Fibroblast of lung (primary cell): ENCODE measurements at regions not wholly inside any gene's neighbourhood (a gene's known extent, or its start where the extent isn't known, plus 50 kb on each side); places are given as distances from the start of the nearest gene placed in this dataset.
A peak's percentile ranks its signal among the peaks of the same experiment; 100 is the strongest.

Source experiments
- DNase-seq, 2 donors: peaks; one replicate each; pipeline versions ENCODE4 v3.0.0 to v3.0.0-alpha.2; 2010; ENCODE audit warnings: low read depth in 2 of 2
- H2AFZ ChIP-seq: 2 replicates; pipeline ENCODE4 v1.5.1; 2012; ENCODE audit warnings: low read length, control low read depth, inconsistent platforms
- H3K27ac ChIP-seq: 2 replicates; pipeline ENCODE4 v1.5.1; 2011; ENCODE audit warnings: low read length, control low read depth; ENCODE audit not compliant: insufficient read depth
- H3K27me3 ChIP-seq: 2 replicates; pipeline ENCODE4 v1.5.1; 2011; ENCODE audit warnings: mild to moderate bottlenecking, low read length; ENCODE audit not compliant: control insufficient read depth, insufficient read depth
- H3K36me3 ChIP-seq: 2 replicates; pipeline ENCODE4 v1.5.1; 2011; ENCODE audit warnings: low read length; ENCODE audit not compliant: control insufficient read depth, insufficient read depth
- H3K4me1 ChIP-seq: 2 replicates; pipeline ENCODE4 v1.5.1; 2011; ENCODE audit warnings: low read length; ENCODE audit not compliant: control insufficient read depth, insufficient read depth; ENCODE audit errors: extremely low read depth
- H3K4me2 ChIP-seq: 2 replicates; pipeline ENCODE4 v1.5.1; 2011; ENCODE audit warnings: low read length, control low read depth; ENCODE audit not compliant: insufficient read depth; ENCODE audit errors: extremely low read depth
- H3K4me3 ChIP-seq, 4 experiments: fragments of 200-600 bp in 1 of 4; sonication (generic) in 1 of 4; replicated peaks in 1 of 4; 2 replicates each; pipeline ENCODE4 v1.5.1; 2011 to 2016; ENCODE audit warnings: low read length in 4 of 4, low read depth in 3 of 4, mild to moderate bottlenecking in 3 of 4, control low read depth in 2 of 4, inconsistent platforms in 1 of 4, mixed read lengths in 1 of 4; ENCODE audit not compliant: insufficient read depth in 1 of 4; ENCODE audit errors: control extremely low read depth in 1 of 4
- H3K79me2 ChIP-seq: 2 replicates; pipeline ENCODE4 v1.5.1; 2012; ENCODE audit warnings: mild to moderate bottlenecking, low read length, inconsistent platforms; ENCODE audit not compliant: control insufficient read depth, insufficient read depth
- H3K9ac ChIP-seq: 2 replicates; pipeline ENCODE4 v1.5.1; 2011; ENCODE audit warnings: mild to moderate bottlenecking, low read length, control low read depth; ENCODE audit not compliant: insufficient read depth
- H3K9me3 ChIP-seq: 2 replicates; pipeline ENCODE4 v1.5.1; 2012; ENCODE audit warnings: low read depth, low read length; ENCODE audit not compliant: control insufficient read depth, insufficient read depth
- H4K20me1 ChIP-seq: 2 replicates; pipeline ENCODE4 v1.5.1; 2011; ENCODE audit warnings: low read length; ENCODE audit not compliant: control insufficient read depth, insufficient read depth; ENCODE audit errors: extremely low read depth
- CTCF ChIP-seq, 2 donors: IDR thresholded peaks in 1 of 2; conservative IDR thresholded peaks in 1 of 2; 1 replicate in 1 of 2; 2 replicates in 1 of 2; pipeline ENCODE4 v1.5.1; 2011 to 2012; ENCODE audit warnings: low read length in 2 of 2, control low read depth in 1 of 2, inconsistent platforms in 1 of 2, low read depth in 1 of 2, mild to moderate bottlenecking in 1 of 2
- EZH2 ChIP-seq: IDR thresholded peaks from 2 replicates; pipeline ENCODE4 v1.5.1; 2012; ENCODE audit warnings: low read length, control low read depth, mild to moderate bottlenecking; ENCODE audit errors: missing control alignments

GRCh38 chr6:15791448-15792181, 128.8 kb upstream of the DTNBP1 start:
- Histone ChIP-seq H3K9me3 (no peaks in the 10 kb centered on the region), H3K36me3 (no peaks in the 10 kb centered on the region), H3K27me3 (no peaks in the 10 kb centered on the region), H3K4me3 (no peak overlapping the region), H3K27ac (no peak overlapping the region), H3K9ac (no peak overlapping the region), H3K4me1 (no peaks in the 10 kb centered on the region), H3K4me2 (no peak overlapping the region), H4K20me1 (no peaks in the 10 kb centered on the region), H3K79me2 (no peaks in the 10 kb centered on the region), H2AFZ (no peak overlapping the region)
- no peak for TF ChIP-seq CTCF (conservative IDR thresholded peaks at IDR 0.05 in 1 of 2, IDR thresholded peaks at IDR 0.05 in 1 of 2; ENCODE audit: low read depth in 1 of 2, low read length in 2 of 2)
- no peak for TF ChIP-seq EZH2
- peak in 1 of 2 donors; percentile 6 for DNase-seq

GRCh38 chr6:15790116-15790515, 127.3 kb upstream of the DTNBP1 start:
- TF ChIP-seq CTCF (conservative IDR thresholded peaks at IDR 0.05 in 1 of 2, IDR thresholded peaks at IDR 0.05 in 1 of 2; ENCODE audit: low read depth in 1 of 2, low read length in 2 of 2) (no peak), EZH2 (no peak)
- H3K9ac ChIP-seq: no peak overlapping the region
- H3K79me2 ChIP-seq: no peaks in the 10 kb centered on the region
- no peaks in the 10 kb centered on the region for H3K4me1 ChIP-seq
- H4K20me1 ChIP-seq: no peaks in the 10 kb centered on the region
- no peak overlapping the region for H2AFZ ChIP-seq
- no peaks in the 10 kb centered on the region for H3K27me3 ChIP-seq
- H3K27ac ChIP-seq: no peak overlapping the region
- no peak for DNase-seq
- no peaks in the 10 kb centered on the region for H3K9me3 ChIP-seq
- no peaks in the 10 kb centered on the region for H3K36me3 ChIP-seq
- no peak overlapping the region for H3K4me3 ChIP-seq
- no peak overlapping the region for H3K4me2 ChIP-seq

- Histone ChIP-seq H3K27ac (no peak overlapping the region), H3K9me3 (no peaks in the 10 kb centered on the region), H3K4me1 (no peaks in the 10 kb centered on the region), H3K79me2 (no peaks in the 10 kb centered on the region), H2AFZ (no peak overlapping the region), H3K27me3 (no peaks in the 10 kb centered on the region), H3K4me3 (no peak overlapping the region), H3K9ac (no peak overlapping the region), H3K36me3 (no peaks in the 10 kb centered on the region), H3K4me2 (no peak overlapping the region), H4K20me1 (no peaks in the 10 kb centered on the region)
- DNase-seq: no peak
- TF ChIP-seq CTCF (conservative IDR thresholded peaks at IDR 0.05 in 1 of 2, IDR thresholded peaks at IDR 0.05 in 1 of 2; ENCODE audit: low read depth in 1 of 2, low read length in 2 of 2) (no peak), EZH2 (no peak)
Observed at GRCh38 chr6:15786846-15787245, 124.0 kb upstream of the DTNBP1 start.
